ENCODE measurements at regions not wholly inside any gene's neighbourhood (a gene's known extent, or its start where the extent isn't known, plus 50 kb on each side); places are given as distances from the start of the nearest gene placed in this dataset.
"Not testable (repeated sequence)": the region's sequence is repeated elsewhere in the genome, so short reads cannot be mapped to it uniquely, and the experiment has no call there.

DNA sequence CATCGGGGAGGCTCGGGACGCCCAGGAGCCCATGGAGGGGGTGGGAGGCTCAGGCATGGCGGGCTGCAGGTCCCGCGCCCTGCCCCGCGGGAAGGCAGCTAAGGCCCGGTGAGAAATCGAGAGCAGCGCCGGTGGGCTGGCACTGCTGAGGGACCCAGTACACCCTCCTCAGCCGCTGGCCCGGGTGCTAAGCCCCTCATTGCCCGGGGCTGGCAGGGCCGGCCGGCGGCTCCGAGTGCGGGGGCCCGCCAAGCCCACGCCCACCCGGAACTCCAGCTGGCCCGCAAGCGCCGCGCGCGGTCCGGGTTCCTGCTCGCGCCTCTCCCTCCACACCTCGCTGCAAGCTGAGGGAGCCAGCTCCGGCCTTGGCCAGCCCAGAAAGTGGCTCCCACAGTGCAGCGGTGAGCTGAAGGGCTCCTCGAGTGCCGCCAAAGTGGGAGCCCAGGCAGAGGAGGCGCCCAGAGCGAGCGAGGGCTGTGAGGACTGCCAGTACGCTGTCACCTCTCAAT lies 195.0 kb upstream of the PIK3R1 start:
- not testable (repeated sequence) for DNase-seq

DNA sequence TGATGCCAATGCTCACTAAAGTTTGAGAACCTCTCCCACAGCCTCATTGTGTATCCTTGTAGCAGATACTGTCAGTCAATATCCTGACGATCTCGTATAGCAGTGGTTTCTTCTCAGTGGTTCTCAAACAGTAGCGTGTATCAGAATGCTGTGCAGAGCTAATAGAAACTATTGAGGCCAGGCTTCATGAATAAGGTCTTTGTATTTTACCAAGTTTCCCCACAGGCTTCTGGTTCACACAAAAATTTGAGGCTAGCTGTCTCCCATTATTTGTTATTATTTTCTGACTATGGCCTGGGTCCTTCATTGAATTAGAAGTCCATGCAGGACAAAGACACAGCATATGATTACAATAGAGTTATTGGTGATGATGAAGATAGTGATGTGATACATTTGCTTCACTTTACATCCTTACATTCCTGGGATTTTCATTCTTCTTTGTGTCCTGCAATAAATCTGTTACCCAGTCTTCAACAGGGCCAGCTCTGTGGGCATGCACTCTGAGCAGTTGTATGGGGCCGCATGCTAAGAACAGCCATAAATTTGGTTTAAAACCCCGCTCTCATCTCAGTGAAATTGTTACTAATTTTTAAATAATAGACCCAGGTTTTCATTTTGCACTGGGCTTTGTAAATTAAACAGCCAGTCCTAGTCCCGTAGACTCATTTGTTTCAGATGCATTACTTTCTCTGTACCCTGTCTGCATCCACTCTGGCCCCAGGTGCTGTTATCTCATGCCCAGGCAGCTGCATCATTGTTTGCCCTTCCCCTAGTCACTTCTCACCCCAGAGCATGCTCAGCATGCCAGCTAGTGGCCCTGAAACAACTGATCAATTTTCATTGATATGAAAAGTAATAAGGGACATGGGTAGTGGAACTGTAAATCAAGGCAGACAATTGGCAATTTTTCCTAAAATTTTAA lies 199.9 kb upstream of the PIK3R1 start:
- DNase-seq = no peak

DNA sequence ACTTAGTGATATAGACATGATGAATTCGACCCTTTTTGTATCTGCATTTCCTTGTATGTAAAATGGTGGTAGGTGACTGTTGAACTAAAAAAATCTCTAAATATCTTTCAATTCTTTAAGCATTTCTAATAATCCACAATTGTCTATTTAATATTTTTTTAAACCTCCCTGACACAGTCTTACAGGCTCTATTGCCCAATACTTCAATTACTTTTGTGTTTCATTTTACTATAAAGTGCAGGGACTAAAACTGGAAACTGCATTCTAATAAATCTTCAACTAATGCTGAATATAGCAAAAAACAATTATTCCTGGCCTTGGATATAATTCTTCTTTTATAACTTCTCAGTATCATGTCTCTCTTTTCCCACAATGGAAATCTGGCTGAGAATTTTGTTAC lies 202.7 kb upstream of the PIK3R1 start:
- no peak for DNase-seq

DNA sequence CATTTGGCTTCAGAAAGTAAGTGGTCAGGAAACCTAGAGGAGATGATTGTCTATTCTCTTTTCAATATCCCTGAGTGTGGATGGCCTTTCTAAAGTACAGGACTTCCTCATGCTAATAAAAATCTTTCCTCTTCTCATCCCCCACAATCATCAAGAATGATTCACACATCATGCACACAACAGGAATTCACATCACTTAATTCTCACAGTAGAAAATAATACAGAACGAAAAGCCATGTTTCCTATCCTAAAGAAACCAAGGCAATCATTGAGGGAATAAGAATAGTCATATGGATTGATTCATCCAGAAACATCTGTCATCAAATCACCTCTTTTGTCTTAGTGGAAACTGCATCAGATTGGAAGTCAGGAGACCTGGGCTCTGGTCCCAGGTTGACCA lies 203.1 kb upstream of the PIK3R1 start:
- no peak for DNase-seq

DNA sequence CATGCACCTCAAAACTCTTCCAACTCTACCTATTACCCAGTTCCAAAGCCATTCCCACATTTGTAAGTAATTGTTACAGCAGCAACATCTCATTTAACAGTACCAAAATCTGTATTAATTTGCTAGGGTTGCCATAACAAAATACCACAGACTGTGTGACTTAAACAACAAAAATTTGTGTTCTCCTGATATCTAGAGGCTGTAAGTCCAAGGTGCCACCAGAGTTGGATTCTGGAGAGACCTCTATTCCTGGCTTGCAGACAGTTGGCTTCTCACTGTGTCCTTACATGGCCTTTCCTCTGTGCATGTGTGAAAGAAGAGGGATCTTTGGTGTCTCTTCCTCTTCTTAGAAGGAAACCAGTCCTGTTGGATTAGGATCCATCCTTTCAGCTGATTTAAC lies 203.8 kb upstream of the PIK3R1 start:
- no peak for DNase-seq

DNA sequence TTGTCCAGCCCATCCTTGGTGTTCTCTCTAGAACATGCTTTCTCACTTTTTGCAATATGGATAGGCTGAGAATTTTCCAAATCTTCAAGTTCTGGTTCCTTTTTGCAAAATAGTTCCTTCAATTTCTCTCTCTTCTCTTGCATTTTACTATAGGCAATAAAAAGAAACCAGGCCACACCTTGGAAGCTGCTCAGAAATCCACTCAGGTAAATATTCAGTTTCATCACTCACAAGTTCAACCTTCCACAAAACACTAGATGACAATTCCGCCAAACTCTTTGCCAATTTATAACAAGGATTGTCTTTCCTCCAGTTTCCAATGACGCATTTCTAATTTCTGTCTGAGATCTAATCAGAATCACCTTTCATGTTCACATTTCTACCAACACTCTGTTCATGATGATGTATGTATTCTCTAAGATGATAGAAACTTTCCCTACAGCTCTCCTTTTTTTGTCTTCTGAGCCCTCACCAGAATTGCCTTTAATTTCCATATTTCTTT lies 204.2 kb upstream of the PIK3R1 start:
- DNase-seq = no peak

DNA sequence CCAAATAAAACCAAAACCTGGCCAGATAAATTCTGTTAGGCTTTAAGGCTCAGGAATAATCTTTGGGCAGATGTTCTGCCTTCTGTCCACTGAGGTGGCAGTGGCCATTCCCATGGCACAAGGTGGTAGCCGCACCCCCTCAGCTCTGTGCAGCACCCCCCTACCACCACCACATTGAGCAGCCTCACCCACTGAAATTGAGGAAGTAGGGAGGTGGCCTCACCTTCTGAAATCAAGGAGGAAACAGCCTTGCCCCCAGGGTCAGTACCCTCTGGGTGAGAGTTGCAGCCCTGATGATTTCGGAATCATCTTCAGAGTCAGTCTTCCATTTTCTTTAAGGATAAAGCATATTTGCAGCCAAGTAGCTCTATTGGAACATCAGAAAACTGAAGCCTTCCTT lies 204.8 kb upstream of the PIK3R1 start:
- DNase-seq = no peak

DNA sequence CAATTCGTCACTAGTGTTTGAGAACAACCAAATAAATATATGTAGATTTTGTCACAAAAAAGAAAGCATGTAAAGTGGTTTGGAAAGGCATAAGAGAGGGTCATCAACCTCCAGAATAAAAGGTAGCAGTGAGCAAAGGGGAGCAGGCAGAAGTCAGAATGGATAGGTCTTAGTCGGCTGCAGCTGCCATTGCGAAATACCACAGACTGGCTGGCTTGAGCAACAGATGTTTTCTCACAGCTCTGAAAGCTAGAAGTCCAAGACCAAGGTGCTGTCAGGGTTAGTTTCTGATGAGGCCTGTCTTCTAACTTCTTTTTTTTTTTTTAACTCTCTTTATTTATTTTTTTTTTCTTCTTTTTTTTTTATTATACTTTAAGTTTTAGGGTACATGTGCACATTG lies 208.1 kb upstream of the PIK3R1 start:
- DNase-seq = no peak

DNA sequence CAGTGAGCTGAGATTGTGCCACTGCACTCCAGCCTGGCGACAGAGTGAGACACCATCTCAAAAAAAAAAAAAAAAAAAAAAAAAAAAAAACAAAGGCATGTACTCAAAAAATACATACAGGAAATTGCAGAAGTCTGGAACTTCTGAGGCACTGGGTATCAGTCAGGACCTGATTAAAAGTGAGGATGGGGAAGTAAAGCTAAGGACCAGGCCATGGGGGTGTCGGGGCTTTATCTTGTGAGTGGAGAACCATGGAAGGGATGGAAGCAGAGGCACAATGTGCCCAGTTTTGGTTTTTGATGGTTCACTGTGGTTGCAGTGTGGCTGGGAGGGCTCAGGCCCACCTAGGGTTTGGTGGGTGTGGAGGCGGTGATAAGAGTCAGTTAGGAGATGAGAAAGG lies 212.7 kb upstream of the PIK3R1 start:
- DNase-seq = no peak

DNA sequence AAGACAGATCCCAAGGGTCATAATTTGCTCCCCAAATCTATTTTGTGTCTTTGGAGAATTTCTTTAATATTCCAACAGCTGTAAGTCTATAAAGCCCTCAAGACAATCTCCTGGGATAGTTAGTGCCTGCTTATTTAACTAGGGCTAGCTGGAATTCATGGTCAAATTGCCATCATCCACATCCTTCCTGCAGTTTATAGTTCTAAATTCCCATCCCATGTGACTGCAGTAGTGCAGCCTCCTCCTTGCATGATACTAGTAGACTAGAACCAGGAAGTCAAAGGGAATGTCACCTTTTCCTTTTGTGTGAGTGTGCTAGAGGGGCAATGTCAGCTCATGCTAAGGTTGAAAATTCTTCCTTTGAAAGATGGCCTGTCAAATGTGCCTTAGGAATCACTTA lies 214.8 kb upstream of the PIK3R1 start:
- DNase-seq = no peak

DNA sequence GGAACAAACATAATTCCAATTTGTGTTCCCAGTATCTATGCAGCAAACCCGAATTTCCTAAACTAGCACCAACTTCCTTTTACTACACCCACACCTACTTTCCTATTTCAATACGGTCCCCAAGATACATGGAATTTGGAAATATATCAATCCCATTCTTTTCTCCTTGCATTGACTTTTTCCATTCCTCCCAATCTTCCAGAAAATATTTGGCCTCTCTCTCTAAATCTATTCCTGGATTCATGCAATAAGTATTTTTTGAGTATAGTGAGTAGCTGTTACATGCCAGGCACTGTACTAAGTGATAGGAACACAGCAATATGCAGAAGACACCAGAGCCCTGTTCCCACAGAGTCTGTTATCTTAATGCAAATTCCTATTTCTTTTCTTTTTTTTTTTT lies 216.2 kb upstream of the PIK3R1 start:
- no peak for DNase-seq

DNA sequence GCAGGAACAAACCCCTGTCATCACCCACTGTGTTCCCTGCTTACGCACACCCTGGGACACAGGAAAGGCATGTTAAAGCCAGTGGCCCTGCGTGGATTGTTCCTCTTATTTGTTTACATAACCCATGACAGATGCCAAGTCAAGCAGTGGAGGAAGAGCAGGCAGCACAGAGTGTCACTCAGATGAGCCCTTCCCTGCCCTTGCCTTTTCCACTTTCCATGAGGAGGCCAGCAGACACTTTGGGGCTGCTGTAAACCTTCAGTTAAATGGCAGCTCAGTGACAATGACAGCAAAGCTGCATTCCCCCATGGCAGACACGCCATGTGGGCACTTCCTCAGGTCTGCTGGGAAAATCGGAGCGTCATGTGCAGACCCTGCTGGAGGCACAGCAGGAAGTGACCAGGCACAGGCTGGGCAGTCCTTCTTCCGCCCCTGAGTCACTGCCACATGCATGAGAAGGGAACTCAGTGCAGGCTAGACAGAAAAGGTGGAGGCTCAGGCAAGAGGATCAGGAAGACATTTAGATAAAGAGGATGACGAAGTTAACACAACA lies 216.8 kb upstream of the PIK3R1 start:
- DNase-seq = no peak

DNA sequence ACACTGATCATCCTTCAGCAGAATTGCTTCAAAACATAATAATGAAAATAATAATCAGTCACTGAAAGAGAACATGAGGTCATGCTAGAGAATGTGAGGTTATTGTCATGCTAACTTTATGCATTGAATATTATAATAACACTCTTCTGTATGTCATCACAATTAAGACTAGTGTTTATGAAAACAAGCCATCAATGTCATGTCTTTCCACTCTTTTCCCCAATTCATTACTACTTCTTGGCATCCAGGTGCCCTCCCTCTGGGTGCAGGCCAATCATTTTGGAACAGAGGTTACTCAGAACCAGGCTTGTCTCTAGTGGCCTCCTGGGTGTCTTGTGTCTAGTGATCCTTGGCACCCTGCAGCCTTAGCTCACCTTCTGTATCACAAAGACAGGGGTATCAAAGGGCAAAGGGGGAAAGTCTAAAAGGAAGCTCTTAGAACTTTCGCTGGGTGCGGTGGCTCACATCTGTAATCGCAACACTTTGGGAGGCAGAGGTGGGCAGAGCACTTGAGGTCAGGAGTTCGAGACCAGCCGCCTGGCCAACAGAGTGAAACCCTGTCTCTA lies 217.6 kb upstream of the PIK3R1 start:
- no peak for DNase-seq

DNA sequence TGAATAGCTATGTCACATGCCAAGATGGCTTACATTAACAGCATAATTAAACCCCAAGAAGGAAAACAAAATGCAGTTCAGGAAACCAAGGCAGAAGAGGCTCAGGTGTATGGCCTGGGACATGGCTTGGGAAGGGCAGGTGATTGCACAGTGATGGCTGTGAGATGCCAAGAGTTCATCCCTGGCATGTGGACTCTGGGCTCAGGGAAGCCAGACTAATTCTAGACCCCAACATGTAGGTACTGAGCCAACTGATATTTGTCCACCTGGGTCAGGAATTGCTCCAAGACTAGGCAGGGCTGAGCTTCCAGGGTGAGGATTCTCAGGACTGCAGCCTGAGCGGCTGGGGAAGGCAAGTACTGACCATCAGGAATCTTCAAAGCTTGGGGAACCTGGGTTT lies 218.4 kb upstream of the PIK3R1 start:
- DNase-seq = no peak

DNA sequence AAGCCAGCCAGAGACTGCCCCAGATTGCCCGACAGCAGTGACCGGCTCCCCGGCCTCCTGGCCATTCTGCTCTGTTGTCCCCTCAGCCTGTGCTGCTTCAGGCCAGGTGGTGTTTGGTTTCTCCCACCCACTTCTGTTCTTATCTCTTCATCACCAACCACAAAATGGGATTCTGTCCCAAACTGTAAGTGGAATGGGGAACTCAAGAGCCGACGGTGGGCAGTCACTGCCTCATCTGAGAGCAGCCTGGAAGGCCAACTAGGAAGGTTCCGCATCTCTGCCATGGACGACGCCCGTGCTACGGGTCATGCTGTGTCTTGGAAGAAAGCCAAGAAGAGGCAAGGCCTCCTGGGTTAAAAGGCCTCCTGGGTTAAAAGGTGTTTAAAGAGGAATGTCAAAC lies 219.0 kb upstream of the PIK3R1 start:
- DNase-seq = no peak

DNA sequence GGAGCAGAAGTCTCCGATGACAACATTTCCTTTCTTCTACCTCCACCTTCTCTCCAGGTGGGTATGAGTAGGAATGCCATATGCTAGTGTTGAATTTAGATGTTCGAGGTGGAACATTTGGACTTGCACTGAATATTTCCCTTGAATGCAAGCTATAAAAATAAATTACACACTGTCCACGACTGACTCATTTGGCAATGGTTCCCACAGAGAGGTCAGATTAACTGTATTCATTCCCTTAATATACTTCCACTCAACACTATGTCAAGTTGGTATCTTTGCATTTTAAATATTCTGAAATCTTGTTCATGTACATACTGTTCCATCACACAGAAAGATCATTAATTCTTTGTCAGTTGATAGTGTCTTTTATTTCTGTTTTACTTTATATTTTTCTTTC lies 222.6 kb upstream of the PIK3R1 start:
- DNase-seq = no peak

DNA sequence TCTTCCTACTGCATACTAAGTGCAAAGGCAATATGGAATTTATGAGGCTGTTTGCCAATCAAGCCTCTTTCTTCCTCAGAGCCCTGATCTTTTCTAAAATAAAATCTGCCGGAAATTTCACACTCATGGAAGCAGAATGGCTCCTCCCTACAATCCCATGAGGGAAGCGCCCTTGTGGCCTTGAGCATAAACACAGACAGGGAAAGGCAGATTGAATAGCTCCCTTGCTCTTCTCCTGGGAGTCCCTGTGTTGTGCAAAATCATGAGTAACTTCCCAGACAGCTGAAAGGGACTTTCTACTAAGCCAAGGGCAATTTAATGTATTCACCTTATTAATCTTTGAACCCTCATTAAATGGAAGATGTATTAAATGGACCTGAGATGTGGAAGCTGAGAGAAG lies 226.1 kb upstream of the PIK3R1 start:
- no peak for DNase-seq

DNA sequence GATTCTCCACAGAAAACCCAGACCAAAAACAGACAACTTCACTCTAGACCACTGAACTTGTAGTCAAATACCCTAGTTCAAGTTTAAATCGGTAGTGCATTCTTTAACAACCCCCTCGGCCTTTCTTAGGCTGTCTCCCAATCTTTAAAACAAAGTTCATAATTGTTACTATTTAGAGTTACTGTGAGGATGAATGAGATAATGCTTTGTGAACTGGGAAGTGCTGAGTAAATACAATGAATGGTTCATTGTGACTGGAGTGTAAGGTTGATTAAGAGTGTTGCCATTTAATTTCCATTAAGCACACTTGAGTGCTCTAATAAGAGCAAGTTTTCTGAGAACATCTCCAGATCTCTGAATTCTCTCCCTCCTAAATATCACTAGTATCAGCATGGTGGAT lies 228.8 kb upstream of the PIK3R1 start:
- DNase-seq = no peak

DNA sequence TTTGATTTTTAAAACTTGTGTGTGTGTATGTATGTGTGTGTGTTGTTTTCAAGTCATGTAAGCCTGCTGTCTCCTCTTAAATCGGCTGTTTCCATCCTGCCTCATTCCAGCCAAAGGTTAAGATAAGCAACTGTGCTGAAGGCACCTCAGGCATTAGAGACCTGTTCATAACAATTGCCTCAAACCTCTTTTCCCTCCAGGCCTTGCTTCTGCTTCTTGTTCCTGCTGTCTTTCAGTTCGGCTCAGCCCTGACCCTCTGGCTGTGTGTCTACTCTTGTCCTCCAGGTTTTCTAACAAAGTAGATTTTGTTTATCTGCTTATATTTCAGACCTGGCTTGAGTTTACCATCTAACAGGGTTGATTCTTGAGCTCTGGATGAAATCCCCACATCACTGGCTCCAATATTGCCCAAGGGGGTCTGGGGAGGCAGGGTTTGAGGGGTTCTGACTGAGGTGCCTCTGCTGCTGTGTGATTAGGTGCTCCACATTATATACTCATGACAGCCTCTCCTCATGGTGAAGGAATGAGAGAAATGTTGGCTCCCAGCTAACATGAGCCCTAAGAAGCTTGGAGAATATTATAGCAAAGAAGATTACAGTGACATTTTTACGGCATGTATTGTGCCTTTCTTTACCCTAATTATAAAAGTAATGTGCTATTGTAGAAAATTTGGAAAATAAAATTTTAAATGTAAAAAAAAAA lies 229.7 kb upstream of the PIK3R1 start:
- no peak for DNase-seq

DNA sequence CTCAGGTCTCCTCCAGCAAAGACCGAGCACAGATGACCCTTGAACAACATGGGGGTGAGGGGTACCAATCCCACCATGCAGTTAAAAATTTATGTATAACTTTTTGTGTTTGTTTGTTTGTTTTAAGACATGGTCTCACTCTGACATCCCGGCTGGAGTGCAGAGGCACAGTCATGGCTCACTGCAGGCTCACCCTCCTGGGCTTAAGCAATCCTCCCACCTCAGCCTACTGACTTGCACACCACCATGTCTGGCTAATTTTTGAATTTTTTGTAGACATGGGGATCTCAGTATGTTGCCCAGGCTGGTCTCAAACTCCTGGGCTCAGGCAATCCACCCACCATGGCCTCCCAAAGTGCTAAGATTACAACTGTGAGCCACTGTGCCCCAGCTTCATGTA lies 231.0 kb upstream of the PIK3R1 start:
- no peak for DNase-seq

DNA sequence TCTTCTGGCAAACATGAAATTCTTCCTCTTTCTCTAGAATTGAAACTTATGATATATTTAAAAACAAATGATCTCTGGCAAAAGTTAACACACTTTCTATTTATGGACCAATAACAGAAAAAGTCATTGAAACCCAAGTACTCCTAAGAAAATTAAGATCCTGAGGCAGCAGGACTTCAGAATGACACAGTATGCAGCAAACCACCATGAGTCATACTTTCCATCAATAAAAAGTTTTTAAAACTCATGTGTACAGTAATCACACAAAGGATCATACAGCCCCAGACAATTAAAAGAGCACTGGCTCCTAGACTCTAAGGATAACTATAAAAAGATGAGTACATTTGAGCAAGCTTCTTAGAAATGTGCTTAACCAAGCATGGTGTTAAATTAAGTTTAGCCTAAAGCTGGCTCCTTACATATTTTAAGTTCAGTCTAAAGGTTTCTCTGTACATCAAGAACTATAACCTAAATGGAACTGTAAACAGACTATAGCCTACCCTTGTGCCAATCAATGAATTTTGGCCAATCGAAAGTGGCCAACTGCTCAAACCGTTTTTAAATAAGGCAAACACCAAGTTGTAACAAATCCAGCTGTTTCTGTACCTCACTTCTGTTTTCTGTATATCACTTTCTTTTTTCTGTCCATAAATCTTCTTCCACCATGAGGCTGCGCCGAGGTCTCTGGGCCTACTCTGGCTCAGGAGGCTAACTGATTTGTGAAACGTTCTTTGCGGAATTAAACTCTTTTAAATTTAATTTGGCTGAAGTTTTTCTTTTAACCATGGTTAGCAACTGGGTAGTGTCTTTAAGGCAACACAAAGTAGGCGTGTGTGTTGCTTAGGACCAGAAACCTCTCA lies 232.1 kb upstream of the PIK3R1 start:
- DNase-seq = no peak

DNA sequence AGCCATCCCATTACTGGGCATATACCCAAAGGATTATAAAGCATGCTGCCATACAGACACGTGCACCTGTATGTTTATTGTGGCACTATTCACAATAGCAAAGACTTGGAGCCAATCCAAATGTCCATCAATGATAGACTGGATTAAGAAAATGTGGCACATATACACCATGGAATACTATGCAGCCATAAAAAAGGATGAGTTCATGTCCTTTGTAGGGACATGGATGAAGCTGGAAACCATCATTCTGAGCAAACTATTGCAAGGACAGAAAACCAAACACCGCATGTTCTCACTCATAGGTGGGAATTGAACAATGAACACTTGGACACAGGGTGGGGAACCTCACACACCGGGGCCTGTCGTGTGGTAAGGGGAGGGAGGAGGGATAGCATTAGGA lies 233.4 kb upstream of the PIK3R1 start:
- not testable (repeated sequence) for DNase-seq
